Neural progenitor cell (in vitro differentiated cells): ENCODE measurements at regions not wholly inside any gene's neighbourhood (a gene's known extent, or its start where the extent isn't known, plus 50 kb on each side); places are given as distances from the start of the nearest gene placed in this dataset.
"Not testable (repeated sequence)": the region's sequence is repeated elsewhere in the genome, so short reads cannot be mapped to it uniquely, and the experiment has no call there.

Source experiments
- CTCF ChIP-seq: fragments of 200-600 bp; sonication (generic); IDR thresholded peaks from 2 replicates; pipeline ENCODE4 v1.5.1; 2017; ENCODE audit warnings: antibody characterized with exemption, mild to moderate bottlenecking
- EZH2 ChIP-seq: fragments of 200-600 bp; sonication (generic); IDR thresholded peaks from 2 replicates; pipeline ENCODE4 v1.6.1; 2017; ENCODE audit warnings: antibody characterized with exemption, mild to moderate bottlenecking, moderate library complexity

DNA sequence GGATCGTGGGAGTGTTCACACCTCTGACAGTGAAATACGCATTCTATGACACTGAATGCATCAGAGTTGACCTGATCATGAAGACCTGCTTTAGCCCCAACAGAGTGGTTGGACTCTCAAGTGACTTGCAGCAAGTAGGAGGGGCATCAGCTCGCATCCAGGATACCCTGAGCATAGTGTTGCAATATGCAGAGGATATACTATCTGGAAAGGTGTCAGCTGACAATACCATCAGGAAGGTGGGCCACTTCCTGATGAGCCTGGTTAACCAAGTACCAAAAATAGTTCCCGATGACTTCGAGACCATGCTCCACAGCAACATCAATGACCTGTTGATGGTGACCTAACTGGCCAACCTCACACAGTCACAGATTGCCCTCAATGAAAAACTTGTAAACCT lies 190.2 kb upstream of the TPTE start:
- TF ChIP-seq EZH2, CTCF: not testable (repeated sequence)
